ENCODE measurements at regions not wholly inside any gene's neighbourhood (a gene's known extent, or its start where the extent isn't known, plus 50 kb on each side); places are given as distances from the start of the nearest gene placed in this dataset.

GRCh38 chr12:130076752-130077151 lies 85.5 kb upstream of the FZD10 start:
- no peak for TF ChIP-seq CTCF (IDR thresholded peaks at IDR 0.05; ENCODE audit: low read depth, low read length)
- TF ChIP-seq EZH2phosphoT487 (IDR thresholded peaks at IDR 0.05; ENCODE audit: low read depth): no peak
- no peaks in the 10 kb centered on the region for H3K36me3 ChIP-seq (replicated peaks; ENCODE audit: low read depth, low read length)
- no peak overlapping the region for H3K4me2 ChIP-seq (ENCODE audit: low read length)
- no peak overlapping the region for H3K9ac ChIP-seq (ENCODE audit: low read length)
- H2AFZ ChIP-seq (ENCODE audit: low read depth, low read length): no peak overlapping the region
- H3K4me1 ChIP-seq (ENCODE audit: low read length): no peaks in the 10 kb centered on the region
- no peaks in the 10 kb centered on the region for H3K27me3 ChIP-seq (ENCODE audit: low read depth, low read length)
- no peaks in the 10 kb centered on the region for H3K9me3 ChIP-seq (ENCODE audit: insufficient read depth, low read length)
- no peak overlapping the region for H3K4me3 ChIP-seq (ENCODE audit: low read length)
- H3K27ac ChIP-seq (ENCODE audit: low read length): no peak overlapping the region
- no peaks in the 10 kb centered on the region for H3K79me2 ChIP-seq (ENCODE audit: low read length)
- H4K20me1 ChIP-seq (ENCODE audit: insufficient read depth, low read length): no peaks in the 10 kb centered on the region

GRCh38 chr12:130078852-130079251 lies 83.4 kb upstream of the FZD10 start:
- H3K36me3 ChIP-seq (replicated peaks; ENCODE audit: low read depth, low read length): no peaks in the 10 kb centered on the region
- H3K9me3 ChIP-seq (ENCODE audit: insufficient read depth, low read length): no peaks in the 10 kb centered on the region
- no peak overlapping the region for H3K4me2 ChIP-seq (ENCODE audit: low read length)
- no peak overlapping the region for H3K4me3 ChIP-seq (ENCODE audit: low read length)
- H4K20me1 ChIP-seq (ENCODE audit: insufficient read depth, low read length): no peaks in the 10 kb centered on the region
- H2AFZ ChIP-seq (ENCODE audit: low read depth, low read length): no peak overlapping the region
- no peaks in the 10 kb centered on the region for H3K4me1 ChIP-seq (ENCODE audit: low read length)
- no peak overlapping the region for H3K27ac ChIP-seq (ENCODE audit: low read length)
- no peaks in the 10 kb centered on the region for H3K27me3 ChIP-seq (ENCODE audit: low read depth, low read length)
- no peaks in the 10 kb centered on the region for H3K79me2 ChIP-seq (ENCODE audit: low read length)
- H3K9ac ChIP-seq (ENCODE audit: low read length): no peak overlapping the region
- TF ChIP-seq CTCF (IDR thresholded peaks at IDR 0.05; ENCODE audit: low read depth, low read length) (no peak), EZH2phosphoT487 (IDR thresholded peaks at IDR 0.05; ENCODE audit: low read depth) (no peak)

GRCh38 chr12:130079279-130079678 lies 83.0 kb upstream of the FZD10 start:
- H3K4me1 ChIP-seq (ENCODE audit: low read length): no peaks in the 10 kb centered on the region
- no peaks in the 10 kb centered on the region for H4K20me1 ChIP-seq (ENCODE audit: insufficient read depth, low read length)
- no peaks in the 10 kb centered on the region for H3K79me2 ChIP-seq (ENCODE audit: low read length)
- no peaks in the 10 kb centered on the region for H3K27me3 ChIP-seq (ENCODE audit: low read depth, low read length)
- no peaks in the 10 kb centered on the region for H3K9me3 ChIP-seq (ENCODE audit: insufficient read depth, low read length)
- no peaks in the 10 kb centered on the region for H3K36me3 ChIP-seq (replicated peaks; ENCODE audit: low read depth, low read length)
- H3K4me3 ChIP-seq (ENCODE audit: low read length): no peak overlapping the region
- TF ChIP-seq CTCF (IDR thresholded peaks at IDR 0.05; ENCODE audit: low read depth, low read length): no peak
- no peak for TF ChIP-seq EZH2phosphoT487 (IDR thresholded peaks at IDR 0.05; ENCODE audit: low read depth)
- H2AFZ ChIP-seq (ENCODE audit: low read depth, low read length): no peak overlapping the region
- H3K9ac ChIP-seq (ENCODE audit: low read length): no peak overlapping the region
- no peak overlapping the region for H3K27ac ChIP-seq (ENCODE audit: low read length)
- no peak overlapping the region for H3K4me2 ChIP-seq (ENCODE audit: low read length)

GRCh38 chr12:130080205-130080604 lies 82.1 kb upstream of the FZD10 start:
- no peaks in the 10 kb centered on the region for H3K79me2 ChIP-seq (ENCODE audit: low read length)
- H3K36me3 ChIP-seq (replicated peaks; ENCODE audit: low read depth, low read length): no peaks in the 10 kb centered on the region
- H3K4me2 ChIP-seq (ENCODE audit: low read length): no peak overlapping the region
- no peak overlapping the region for H3K4me3 ChIP-seq (ENCODE audit: low read length)
- TF ChIP-seq EZH2phosphoT487 (IDR thresholded peaks at IDR 0.05; ENCODE audit: low read depth): no peak
- no peak for TF ChIP-seq CTCF (IDR thresholded peaks at IDR 0.05; ENCODE audit: low read depth, low read length)
- no peak overlapping the region for H3K9ac ChIP-seq (ENCODE audit: low read length)
- no peaks in the 10 kb centered on the region for H4K20me1 ChIP-seq (ENCODE audit: insufficient read depth, low read length)
- H2AFZ ChIP-seq (ENCODE audit: low read depth, low read length): no peak overlapping the region
- H3K27me3 ChIP-seq (ENCODE audit: low read depth, low read length): no peaks in the 10 kb centered on the region
- H3K27ac ChIP-seq (ENCODE audit: low read length): no peak overlapping the region
- H3K4me1 ChIP-seq (ENCODE audit: low read length): no peaks in the 10 kb centered on the region
- H3K9me3 ChIP-seq (ENCODE audit: insufficient read depth, low read length): no peaks in the 10 kb centered on the region
